ENCODE measurements at regions not wholly inside any gene's neighbourhood (a gene's known extent, or its start where the extent isn't known, plus 50 kb on each side); places are given as distances from the start of the nearest gene placed in this dataset.

DNA sequence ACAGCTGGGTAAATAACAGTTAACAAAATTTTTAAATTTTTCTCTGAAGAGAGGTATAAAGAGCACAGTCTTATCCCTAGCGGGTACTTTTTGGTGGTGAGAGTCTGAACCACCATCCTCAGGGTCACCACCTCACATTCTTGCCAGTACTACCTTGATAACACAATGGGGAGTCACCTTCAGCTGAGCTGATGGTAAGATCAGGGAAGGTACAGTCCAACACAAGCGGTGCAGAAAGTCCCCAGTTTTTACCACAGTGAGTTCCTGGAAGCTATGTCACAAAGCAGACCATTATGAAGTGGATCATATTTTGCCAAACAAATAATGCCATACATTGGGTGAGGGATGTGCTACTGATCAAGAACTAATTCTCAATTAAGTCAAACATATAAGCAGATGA is 176.9 kb downstream of the FASLG start:
- TF ChIP-seq CTCF (IDR thresholded peaks at IDR 0.05): no peak
- TF ChIP-seq EZH2 (IDR thresholded peaks at IDR 0.05): no peak
- no peak for TF ChIP-seq EZH2phosphoT487 (IDR thresholded peaks at IDR 0.05)
